Neural cell (in vitro differentiated cells): ENCODE measurements at regions not wholly inside any gene's neighbourhood (a gene's known extent, or its start where the extent isn't known, plus 50 kb on each side); places are given as distances from the start of the nearest gene placed in this dataset.

Experiments
- CTCF ChIP-seq: fragments of 450-650 bp; IDR thresholded peaks from 2 replicates; pipeline ENCODE4 v1.5.1; 2014; ENCODE audit warnings: antibody characterized with exemption, mild to moderate bottlenecking, moderate library complexity; ENCODE audit not compliant: poor library complexity, severe bottlenecking
- POLR2AphosphoS5 ChIP-seq: IDR thresholded peaks from 2 replicates; pipeline ENCODE4 v1.6.1; 2012

GRCh38 chr15:69914960-69915359, 182.8 kb downstream of the TLE3 start:
- TF ChIP-seq CTCF (no peak), POLR2AphosphoS5 (no peak)
